ENCODE measurements at regions not wholly inside any gene's neighbourhood (a gene's known extent, or its start where the extent isn't known, plus 50 kb on each side); places are given as distances from the start of the nearest gene placed in this dataset.

GRCh38 chr7:3194501-3195141 lies 106.4 kb upstream of the SDK1 start:
- peak; percentile 90 for DNase-seq (ENCODE audit: low read depth, low spot score)

- no peak for DNase-seq (ENCODE audit: low read depth, low spot score)
Observed at GRCh38 chr7:3195160-3195559, 105.9 kb upstream of the SDK1 start.

GRCh38 chr7:3196629-3197400 lies 104.2 kb upstream of the SDK1 start:
- no peak for DNase-seq (ENCODE audit: low read depth, low spot score)

- DNase-seq (ENCODE audit: low read depth, low spot score) = no peak
Observed at GRCh38 chr7:3197567-3198213, 103.4 kb upstream of the SDK1 start.

GRCh38 chr7:3198316-3198715 lies 102.7 kb upstream of the SDK1 start:
- no peak for DNase-seq (ENCODE audit: low read depth, low spot score)

- DNase-seq (ENCODE audit: low read depth, low spot score) = peak; percentile 69
Observed at GRCh38 chr7:3200504-3200903, 100.5 kb upstream of the SDK1 start.

- no peak for DNase-seq (ENCODE audit: low read depth, low spot score)
Observed at GRCh38 chr7:3201306-3201705, 99.7 kb upstream of the SDK1 start.

GRCh38 chr7:3201937-3202710 lies 98.9 kb upstream of the SDK1 start:
- no peak for DNase-seq (ENCODE audit: low read depth, low spot score)

GRCh38 chr7:3204526-3204925 lies 96.5 kb upstream of the SDK1 start:
- no peak for DNase-seq (ENCODE audit: low read depth, low spot score)

- no peak for DNase-seq (ENCODE audit: low read depth, low spot score)
Observed at GRCh38 chr7:3206101-3206500, 95.0 kb upstream of the SDK1 start.

- DNase-seq (ENCODE audit: low read depth, low spot score) = peak; percentile 22
Observed at GRCh38 chr7:3206771-3207191, 94.3 kb upstream of the SDK1 start.

- peak; percentile 82 for DNase-seq (ENCODE audit: low read depth, low spot score)
Observed at GRCh38 chr7:3207387-3207902, 93.6 kb upstream of the SDK1 start.

- peak; percentile 54 for DNase-seq (ENCODE audit: low read depth, low spot score)
Observed at GRCh38 chr7:3210531-3210930, 90.5 kb upstream of the SDK1 start.

- DNase-seq (ENCODE audit: low read depth, low spot score) = no peak
Observed at GRCh38 chr7:3214090-3214413, 87.0 kb upstream of the SDK1 start.

GRCh38 chr7:3215624-3216585 lies 85.1 kb upstream of the SDK1 start:
- DNase-seq (ENCODE audit: low read depth, low spot score) = no peak

GRCh38 chr7:3217166-3217565 lies 83.9 kb upstream of the SDK1 start:
- no peak for DNase-seq (ENCODE audit: low read depth, low spot score)

GRCh38 chr7:3218411-3219225 lies 82.4 kb upstream of the SDK1 start:
- DNase-seq (ENCODE audit: low read depth, low spot score) = no peak

- no peak for DNase-seq (ENCODE audit: low read depth, low spot score)
Observed at GRCh38 chr7:3229904-3230470, 71.1 kb upstream of the SDK1 start.

- DNase-seq (ENCODE audit: low read depth, low spot score) = no peak
Observed at GRCh38 chr7:3230908-3231307, 70.1 kb upstream of the SDK1 start.

GRCh38 chr7:3232228-3232627 lies 68.8 kb upstream of the SDK1 start:
- DNase-seq (ENCODE audit: low read depth, low spot score) = no peak

Data from ELF-1 (cell line).